HEK293T (cell line): ENCODE measurements at regions not wholly inside any gene's neighbourhood (a gene's known extent, or its start where the extent isn't known, plus 50 kb on each side); places are given as distances from the start of the nearest gene placed in this dataset.

Experiments
- BHLHE40 ChIP-seq: fragments of 450-650 bp; IDR thresholded peaks from 2 replicates; pipeline ENCODE4 v1.6.1; 2016; ENCODE audit warnings: mild to moderate bottlenecking, moderate library complexity, borderline replicate concordance
- ELF4 ChIP-seq: fragments of 450-650 bp; IDR thresholded peaks from 2 replicates; pipeline ENCODE4 v1.6.1; 2017; ENCODE audit warnings: antibody characterized with exemption
- FOXK2 ChIP-seq: fragments of 450-650 bp; IDR thresholded peaks from 2 replicates; pipeline ENCODE4 v1.6.1; 2016; ENCODE audit warnings: mild to moderate bottlenecking
- FOXM1 ChIP-seq: fragments of 450-650 bp; IDR thresholded peaks from 2 replicates; pipeline ENCODE4 v1.6.1; 2017; ENCODE audit warnings: mild to moderate bottlenecking, borderline replicate concordance
- HDGF ChIP-seq: fragments of 450-650 bp; IDR thresholded peaks from 2 replicates; pipeline ENCODE4 v1.6.1; 2017; ENCODE audit warnings: antibody characterized with exemption, borderline replicate concordance
- LEF1 ChIP-seq: fragments of 450-650 bp; IDR thresholded peaks from 2 replicates; pipeline ENCODE4 v1.6.1; 2017; ENCODE audit warnings: mild to moderate bottlenecking, borderline replicate concordance
- NFRKB ChIP-seq: fragments of 450-650 bp; IDR thresholded peaks from 2 replicates; pipeline ENCODE4 v1.6.1; 2016; ENCODE audit warnings: mild to moderate bottlenecking, moderate library complexity
- SP1 ChIP-seq: fragments of 450-650 bp; IDR thresholded peaks from 2 replicates; pipeline ENCODE4 v1.6.1; 2017
- SUZ12 ChIP-seq: fragments of 450-650 bp; IDR thresholded peaks from 2 replicates; pipeline ENCODE4 v1.6.1; 2016; ENCODE audit warnings: mild to moderate bottlenecking
- TARDBP ChIP-seq: fragments of 450-650 bp; IDR thresholded peaks from 2 replicates; pipeline ENCODE4 v1.6.1; 2016
- ZNF384 ChIP-seq: fragments of 450-650 bp; IDR thresholded peaks from 2 replicates; pipeline ENCODE4 v1.6.1; 2016
- TF ChIP-seq, protein P1 (sequence below): fragments of 450-650 bp; IDR thresholded peaks from 2 replicates; pipeline ENCODE4 v1.6.1; 2016

DNA sequence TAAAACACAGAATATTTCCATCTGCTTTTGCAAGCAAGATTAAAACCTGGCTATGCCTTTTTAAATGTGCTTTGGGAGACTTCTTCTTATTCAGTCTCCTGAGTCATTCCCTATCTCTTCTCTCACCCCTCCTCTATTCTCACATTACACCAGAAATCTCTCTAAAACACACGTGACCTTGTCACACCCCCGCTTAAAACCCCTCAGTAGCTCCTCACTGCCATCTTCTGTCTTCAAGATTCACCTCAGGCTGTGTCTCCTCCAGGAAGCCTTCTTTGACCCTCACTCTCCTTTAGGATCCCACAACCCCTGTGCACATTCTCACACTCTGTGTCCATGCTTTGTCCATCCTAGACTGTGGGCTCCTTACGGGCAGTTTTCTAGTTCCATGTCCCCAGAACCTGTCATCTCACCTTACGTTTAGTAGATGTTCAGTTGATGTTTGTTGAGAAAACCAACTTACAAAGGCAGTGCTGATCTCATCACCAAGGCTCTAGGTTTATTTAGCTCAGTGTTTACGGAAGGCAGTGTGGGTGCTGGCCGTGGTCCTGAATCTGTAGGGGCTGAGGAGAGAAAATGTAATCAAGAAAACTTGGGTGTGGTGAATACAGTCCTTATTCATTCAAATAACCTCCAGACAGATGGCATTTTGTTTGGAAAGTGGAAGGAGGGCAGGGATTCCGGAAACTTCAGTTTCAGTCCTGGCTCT is 143.5 kb downstream of the DMRTA2 start:
- TF ChIP-seq TARDBP (no peak), ZNF384 (no peak), ELF4 (no peak), FOXK2 (no peak), BHLHE40 (no peak), NFRKB (no peak), FOXM1 (no peak), SP1 (no peak), SUZ12 (no peak), HDGF (no peak), LEF1 (no peak)
- TF ChIP-seq, protein P1, sequence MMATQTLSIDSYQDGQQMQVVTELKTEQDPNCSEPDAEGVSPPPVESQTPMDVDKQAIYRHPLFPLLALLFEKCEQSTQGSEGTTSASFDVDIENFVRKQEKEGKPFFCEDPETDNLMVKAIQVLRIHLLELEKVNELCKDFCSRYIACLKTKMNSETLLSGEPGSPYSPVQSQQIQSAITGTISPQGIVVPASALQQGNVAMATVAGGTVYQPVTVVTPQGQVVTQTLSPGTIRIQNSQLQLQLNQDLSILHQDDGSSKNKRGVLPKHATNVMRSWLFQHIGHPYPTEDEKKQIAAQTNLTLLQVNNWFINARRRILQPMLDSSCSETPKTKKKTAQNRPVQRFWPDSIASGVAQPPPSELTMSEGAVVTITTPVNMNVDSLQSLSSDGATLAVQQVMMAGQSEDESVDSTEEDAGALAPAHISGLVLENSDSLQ = no peak
